ENCODE measurements at regions not wholly inside any gene's neighbourhood (a gene's known extent, or its start where the extent isn't known, plus 50 kb on each side); places are given as distances from the start of the nearest gene placed in this dataset.

DNA sequence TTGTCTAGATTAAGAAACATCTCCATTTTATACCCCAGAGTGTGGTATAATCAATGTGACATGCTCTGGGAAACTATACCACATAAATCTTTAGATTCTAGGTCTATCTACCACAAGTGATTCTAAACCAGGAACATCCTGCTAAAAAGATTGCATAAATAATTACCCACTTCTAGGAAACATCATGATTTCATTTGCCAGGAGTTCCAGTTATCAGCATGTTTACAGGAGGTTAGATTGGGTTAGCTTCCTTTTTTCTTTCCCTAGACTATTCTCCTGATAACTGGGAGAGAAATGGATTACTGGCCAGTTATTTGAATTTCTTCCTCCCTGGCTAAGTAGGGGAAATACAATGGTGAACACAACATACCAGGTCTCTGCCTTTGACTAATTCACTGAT, 230.3 kb upstream of the BOD1L1 start:
- no peak for TF ChIP-seq SP1 (IDR thresholded peaks at IDR 0.05; ENCODE audit: low read depth, low read length)
- TF ChIP-seq, protein P1, sequence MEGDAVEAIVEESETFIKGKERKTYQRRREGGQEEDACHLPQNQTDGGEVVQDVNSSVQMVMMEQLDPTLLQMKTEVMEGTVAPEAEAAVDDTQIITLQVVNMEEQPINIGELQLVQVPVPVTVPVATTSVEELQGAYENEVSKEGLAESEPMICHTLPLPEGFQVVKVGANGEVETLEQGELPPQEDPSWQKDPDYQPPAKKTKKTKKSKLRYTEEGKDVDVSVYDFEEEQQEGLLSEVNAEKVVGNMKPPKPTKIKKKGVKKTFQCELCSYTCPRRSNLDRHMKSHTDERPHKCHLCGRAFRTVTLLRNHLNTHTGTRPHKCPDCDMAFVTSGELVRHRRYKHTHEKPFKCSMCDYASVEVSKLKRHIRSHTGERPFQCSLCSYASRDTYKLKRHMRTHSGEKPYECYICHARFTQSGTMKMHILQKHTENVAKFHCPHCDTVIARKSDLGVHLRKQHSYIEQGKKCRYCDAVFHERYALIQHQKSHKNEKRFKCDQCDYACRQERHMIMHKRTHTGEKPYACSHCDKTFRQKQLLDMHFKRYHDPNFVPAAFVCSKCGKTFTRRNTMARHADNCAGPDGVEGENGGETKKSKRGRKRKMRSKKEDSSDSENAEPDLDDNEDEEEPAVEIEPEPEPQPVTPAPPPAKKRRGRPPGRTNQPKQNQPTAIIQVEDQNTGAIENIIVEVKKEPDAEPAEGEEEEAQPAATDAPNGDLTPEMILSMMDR (IDR thresholded peaks at IDR 0.05; ENCODE audit: control extremely low read depth in 1 of 3, insufficient read depth in 1 of 3, low read depth in 1 of 3, low read length in 3 of 3) = no peak
- no peak for TF ChIP-seq JUND (IDR thresholded peaks at IDR 0.05; ENCODE audit: low read length)
- no peak for TF ChIP-seq SIRT6 (IDR thresholded peaks at IDR 0.05; ENCODE audit: low read length)
- TF ChIP-seq, protein P2, sequence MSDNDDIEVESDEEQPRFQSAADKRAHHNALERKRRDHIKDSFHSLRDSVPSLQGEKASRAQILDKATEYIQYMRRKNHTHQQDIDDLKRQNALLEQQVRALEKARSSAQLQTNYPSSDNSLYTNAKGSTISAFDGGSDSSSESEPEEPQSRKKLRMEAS (IDR thresholded peaks at IDR 0.05) = no peak
- TF ChIP-seq EP300 (IDR thresholded peaks at IDR 0.05; ENCODE audit: borderline replicate concordance in 1 of 2, low read depth in 2 of 2, low read length in 2 of 2) = no peak

All from H1 (cell line).